Endothelial cell of umbilical vein (primary cell): ENCODE measurements at regions not wholly inside any gene's neighbourhood (a gene's known extent, or its start where the extent isn't known, plus 50 kb on each side); places are given as distances from the start of the nearest gene placed in this dataset.

Experiments used
- EZH2 ChIP-seq: IDR thresholded peaks from 2 replicates; pipeline ENCODE4 v1.6.1; 2012; ENCODE audit warnings: borderline replicate concordance, low read depth, mild to moderate bottlenecking, moderate library complexity, low read length, inconsistent platforms; ENCODE audit not compliant: severe bottlenecking
- POLR2A ChIP-seq: IDR thresholded peaks from 2 replicates; pipeline ENCODE4 v1.6.1; 2012; ENCODE audit warnings: low read depth, mild to moderate bottlenecking, control low read depth, low read length
- POLR2AphosphoS5 ChIP-seq: IDR thresholded peaks from 2 replicates; pipeline ENCODE4 v1.6.1; 2012; ENCODE audit warnings: low read depth, mild to moderate bottlenecking, control low read depth, low read length, moderate library complexity; ENCODE audit not compliant: insufficient read depth
- TF ChIP-seq, protein P1 (sequence below), 2 donors: IDR thresholded peaks; 1 replicate in 1 of 2; 2 replicates in 1 of 2; pipeline ENCODE4 v1.5.1; 2011; ENCODE audit warnings: low read length in 2 of 2, mild to moderate bottlenecking in 2 of 2, moderate library complexity in 2 of 2, control low read depth in 1 of 2, inconsistent platforms in 1 of 2, low read depth in 1 of 2; ENCODE audit not compliant: insufficient read depth in 1 of 2; ENCODE audit errors: extremely low read depth in 1 of 2

DNA sequence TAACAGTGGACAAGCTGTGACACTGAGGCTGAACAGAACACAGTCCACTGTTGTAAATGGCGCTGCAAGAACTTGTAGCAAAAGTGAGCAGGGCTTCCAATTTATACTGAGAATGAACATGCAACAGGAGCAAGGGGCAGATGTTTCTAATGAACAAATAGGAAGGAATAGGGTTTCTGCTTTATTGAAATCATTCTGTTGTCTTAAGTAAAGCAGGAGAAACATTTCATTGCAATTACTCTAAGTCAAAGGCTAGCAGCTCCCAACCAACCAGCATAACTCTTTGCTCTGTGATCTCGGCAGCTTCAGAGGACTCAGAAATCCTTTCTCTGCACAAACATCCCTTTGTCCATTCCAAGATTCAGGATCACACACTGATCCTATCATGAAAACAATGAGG is 236.2 kb upstream of the PRSS58 start:
- TF ChIP-seq, protein P1, sequence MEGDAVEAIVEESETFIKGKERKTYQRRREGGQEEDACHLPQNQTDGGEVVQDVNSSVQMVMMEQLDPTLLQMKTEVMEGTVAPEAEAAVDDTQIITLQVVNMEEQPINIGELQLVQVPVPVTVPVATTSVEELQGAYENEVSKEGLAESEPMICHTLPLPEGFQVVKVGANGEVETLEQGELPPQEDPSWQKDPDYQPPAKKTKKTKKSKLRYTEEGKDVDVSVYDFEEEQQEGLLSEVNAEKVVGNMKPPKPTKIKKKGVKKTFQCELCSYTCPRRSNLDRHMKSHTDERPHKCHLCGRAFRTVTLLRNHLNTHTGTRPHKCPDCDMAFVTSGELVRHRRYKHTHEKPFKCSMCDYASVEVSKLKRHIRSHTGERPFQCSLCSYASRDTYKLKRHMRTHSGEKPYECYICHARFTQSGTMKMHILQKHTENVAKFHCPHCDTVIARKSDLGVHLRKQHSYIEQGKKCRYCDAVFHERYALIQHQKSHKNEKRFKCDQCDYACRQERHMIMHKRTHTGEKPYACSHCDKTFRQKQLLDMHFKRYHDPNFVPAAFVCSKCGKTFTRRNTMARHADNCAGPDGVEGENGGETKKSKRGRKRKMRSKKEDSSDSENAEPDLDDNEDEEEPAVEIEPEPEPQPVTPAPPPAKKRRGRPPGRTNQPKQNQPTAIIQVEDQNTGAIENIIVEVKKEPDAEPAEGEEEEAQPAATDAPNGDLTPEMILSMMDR (IDR thresholded peaks at IDR 0.05; ENCODE audit: extremely low read depth in 1 of 2, insufficient read depth in 1 of 2, low read depth in 1 of 2, low read length in 2 of 2) = no peak
- TF ChIP-seq POLR2AphosphoS5 (no peak), POLR2A (no peak), EZH2 (no peak)
